Sigmoid colon (tissue), 4 donors: ENCODE measurements at regions not wholly inside any gene's neighbourhood (a gene's known extent, or its start where the extent isn't known, plus 50 kb on each side); places are given as distances from the start of the nearest gene placed in this dataset.

ENCODE experiments used
- EP300 ChIP-seq, 4 donors: sonication (generic); formaldehyde crosslinking; IDR thresholded peaks; one replicate each; pipeline ENCODE4 v1.6.1; 2017; ENCODE audit warnings: antibody characterized with exemption in 4 of 4
- POLR2A ChIP-seq, 2 donors: fragments of 450-650 bp; IDR thresholded peaks; one replicate each; pipeline ENCODE4 v1.6.1; 2016; ENCODE audit warnings: antibody characterized with exemption in 2 of 2, mild to moderate bottlenecking in 2 of 2, moderate library complexity in 2 of 2
- POLR2AphosphoS5 ChIP-seq, 4 donors: sonication (generic); formaldehyde crosslinking; IDR thresholded peaks; one replicate each; pipeline ENCODE4 v1.6.1; 2017; ENCODE audit warnings: antibody characterized with exemption in 4 of 4

GRCh38 chr14:106228541-106229158 lies 702.3 kb downstream of the TMEM121 start:
- TF ChIP-seq POLR2AphosphoS5 (IDR thresholded peaks at IDR 0.05) (no peak), EP300 (IDR thresholded peaks at IDR 0.05) (no peak), POLR2A (IDR thresholded peaks at IDR 0.05) (no peak)
